ENCODE measurements at regions not wholly inside any gene's neighbourhood (a gene's known extent, or its start where the extent isn't known, plus 50 kb on each side); places are given as distances from the start of the nearest gene placed in this dataset.

DNA sequence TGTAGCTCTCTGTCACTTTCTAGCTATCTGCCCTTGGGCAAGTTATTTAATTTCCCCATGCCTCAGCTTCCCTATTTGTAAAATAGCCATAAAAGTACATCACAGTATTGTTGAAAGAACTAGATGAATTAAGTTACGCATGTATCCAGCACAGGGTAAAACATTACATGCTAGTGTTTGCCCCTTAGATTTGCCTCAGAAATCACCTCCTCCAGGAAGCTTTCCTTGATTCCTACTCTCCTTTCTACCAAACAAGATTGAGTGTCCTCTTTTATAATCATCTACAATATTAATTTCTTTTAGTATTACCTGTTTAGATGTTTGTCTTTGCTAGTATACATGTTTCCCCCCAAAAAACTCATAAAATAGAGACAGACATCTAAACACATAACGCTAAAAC is 369.5 kb downstream of the GBA3 start:
- TF ChIP-seq POLR2AphosphoS5 (IDR thresholded peaks at IDR 0.05; ENCODE audit: low read depth, low read length) (no peak), POLR2A (IDR thresholded peaks at IDR 0.05; ENCODE audit: low read depth, low read length) (no peak), TAF1 (IDR thresholded peaks at IDR 0.05; ENCODE audit: low read depth, low read length) (no peak), SPI1 (IDR thresholded peaks at IDR 0.05; ENCODE audit: low read depth, low read length) (no peak), POU2F2 (IDR thresholded peaks at IDR 0.05; ENCODE audit: low read depth, low read length) (no peak), PAX5 (IDR thresholded peaks at IDR 0.05; ENCODE audit: insufficient read depth, low read length, severe bottlenecking) (no peak)

Measured in GM12891 (cell line).